HEK293 (cell line): ENCODE measurements at regions not wholly inside any gene's neighbourhood (a gene's known extent, or its start where the extent isn't known, plus 50 kb on each side); places are given as distances from the start of the nearest gene placed in this dataset.

Experiments used
- CTCF ChIA-PET: fragments of 350-600 bp; formaldehyde crosslinking; extraction: SDS; loops from one replicate; lab custom pipeline; 2021; ENCODE audit warnings: antibody characterized with exemption; lab: Yijun Ruan, JAX
- POLR2A ChIA-PET: fragments of 300-600 bp; formaldehyde crosslinking; extraction: SDS; loops from one replicate; lab custom pipeline; 2020; ENCODE audit warnings: antibody characterized with exemption, inconsistent platforms; lab: Yijun Ruan, JAX
- H3K27ac ChIP-seq: fragments of 200-500 bp; sonication (Bioruptor generic); 2 replicates; pipeline ENCODE4 v1.5.1; 2014; ENCODE audit warnings: low read depth, low read length, control low read depth, inconsistent platforms; ENCODE audit errors: extremely low read depth
- H3K36me3 ChIP-seq, 2 experiments: fragments of 200-500 bp in 1 of 2; sonication (Bioruptor generic) in 1 of 2; 1 replicate in 1 of 2; 2 replicates in 1 of 2; pipeline ENCODE4 v1.5.1; 2014 to 2017; ENCODE audit warnings: inconsistent platforms in 2 of 2, low read length in 2 of 2; ENCODE audit not compliant: control insufficient read depth in 2 of 2, insufficient read depth in 1 of 2
- H3K4me1 ChIP-seq: fragments of 200-500 bp; sonication (Bioruptor generic); 2 replicates; pipeline ENCODE4 v1.5.1; 2014; ENCODE audit warnings: mild to moderate bottlenecking, low read length, inconsistent platforms; ENCODE audit not compliant: control insufficient read depth, insufficient read depth
- H3K4me3 ChIP-seq: 2 replicates; pipeline ENCODE4 v1.5.1; 2011; ENCODE audit warnings: low read depth, mild to moderate bottlenecking, control low read depth, low read length, moderate library complexity
- H3K9me3 ChIP-seq: fragments of 200-500 bp; sonication (Bioruptor generic); 2 replicates; pipeline ENCODE4 v1.5.1; 2014; ENCODE audit warnings: low read depth, low read length, inconsistent platforms; ENCODE audit not compliant: control insufficient read depth, insufficient read depth
- EGR2 ChIP-seq: fragments of 450-650 bp; formaldehyde crosslinking; IDR thresholded peaks from 2 replicates; pipeline ENCODE4 v1.5.1; 2016; ENCODE audit warnings: low read depth, missing biosample characterization, missing genetic modification characterization
- KLF7 ChIP-seq: fragments of 450-650 bp; formaldehyde crosslinking; IDR thresholded peaks from 2 replicates; pipeline ENCODE4 v1.5.1; 2016; ENCODE audit warnings: missing biosample characterization, missing genetic modification characterization, borderline replicate concordance
- KLF9 ChIP-seq: fragments of 450-650 bp; formaldehyde crosslinking; IDR thresholded peaks from 2 replicates; pipeline ENCODE4 v1.5.1; 2016; ENCODE audit warnings: missing biosample characterization, missing genetic modification characterization, low read depth
- MYNN ChIP-seq: fragments of 450-650 bp; formaldehyde crosslinking; IDR thresholded peaks from 2 replicates; pipeline ENCODE4 v1.5.1; 2016; ENCODE audit warnings: missing biosample characterization, missing genetic modification characterization, borderline replicate concordance
- MZF1 ChIP-seq: fragments of 450-650 bp; formaldehyde crosslinking; IDR thresholded peaks from 2 replicates; pipeline ENCODE4 v1.5.1; 2017; ENCODE audit warnings: missing biosample characterization, missing genetic modification characterization, borderline replicate concordance
- TCF7L2 ChIP-seq: IDR thresholded peaks from 2 replicates; pipeline ENCODE4 v1.6.1; 2011; ENCODE audit warnings: low read depth, mild to moderate bottlenecking, inconsistent platforms, low read length, moderate library complexity, borderline replicate concordance
- YY1 ChIP-seq: fragments of 450-650 bp; formaldehyde crosslinking; IDR thresholded peaks from 2 replicates; pipeline ENCODE4 v1.5.1; 2018; ENCODE audit warnings: missing biosample characterization, missing genetic modification characterization
- ZBTB17 ChIP-seq: fragments of 450-650 bp; formaldehyde crosslinking; IDR thresholded peaks from 2 replicates; pipeline ENCODE4 v1.5.1; 2016; ENCODE audit warnings: missing biosample characterization, missing genetic modification characterization
- ZIC2 ChIP-seq: fragments of 450-650 bp; formaldehyde crosslinking; IDR thresholded peaks from 2 replicates; pipeline ENCODE4 v1.5.1; 2016; ENCODE audit warnings: missing biosample characterization, missing genetic modification characterization
- ZNF2 ChIP-seq: fragments of 450-650 bp; formaldehyde crosslinking; IDR thresholded peaks from 2 replicates; pipeline ENCODE4 v1.5.1; 2016; ENCODE audit warnings: missing biosample characterization, missing genetic modification characterization
- ZNF24 ChIP-seq: fragments of 450-650 bp; formaldehyde crosslinking; IDR thresholded peaks from 2 replicates; pipeline ENCODE4 v1.5.1; 2016; ENCODE audit warnings: missing biosample characterization, missing genetic modification characterization
- ZNF423 ChIP-seq: fragments of 450-650 bp; formaldehyde crosslinking; IDR thresholded peaks from 2 replicates; pipeline ENCODE4 v1.5.1; 2016; ENCODE audit warnings: missing biosample characterization, missing genetic modification characterization
- ZNF510 ChIP-seq: fragments of 450-650 bp; formaldehyde crosslinking; IDR thresholded peaks from 2 replicates; pipeline ENCODE4 v1.5.1; 2018; ENCODE audit warnings: mild to moderate bottlenecking, missing genetic modification characterization, missing biosample characterization; ENCODE audit not compliant: insufficient replicate concordance
- ZNF558 ChIP-seq: fragments of 450-650 bp; formaldehyde crosslinking; IDR thresholded peaks from 2 replicates; pipeline ENCODE4 v1.5.1; 2016; ENCODE audit warnings: missing biosample characterization, missing genetic modification characterization
- ZNF571 ChIP-seq: fragments of 450-650 bp; formaldehyde crosslinking; IDR thresholded peaks from 2 replicates; pipeline ENCODE4 v1.5.0; 2017; ENCODE audit warnings: missing biosample characterization, missing genetic modification characterization
- ZNF626 ChIP-seq: fragments of 450-650 bp; sonication (Bioruptor Pico); formaldehyde crosslinking; IDR thresholded peaks from 2 replicates; pipeline ENCODE4 v1.5.1; 2018; ENCODE audit warnings: missing biosample characterization, missing genetic modification characterization, inconsistent platforms
- ZNF629 ChIP-seq: fragments of 450-650 bp; formaldehyde crosslinking; IDR thresholded peaks from 2 replicates; pipeline ENCODE4 v1.5.1; 2017; ENCODE audit warnings: missing biosample characterization, missing genetic modification characterization
- TF ChIP-seq, protein P1 (sequence below): fragments of 450-650 bp; formaldehyde crosslinking; IDR thresholded peaks from 2 replicates; pipeline ENCODE4 v1.5.1; 2016; ENCODE audit warnings: missing biosample characterization, missing genetic modification characterization
- TF ChIP-seq, protein P2 (sequence below): fragments of 450-650 bp; formaldehyde crosslinking; conservative IDR thresholded peaks from 2 replicates; pipeline ENCODE4 v1.5.1; 2016; ENCODE audit warnings: low read depth, missing biosample characterization, missing genetic modification characterization

DNA sequence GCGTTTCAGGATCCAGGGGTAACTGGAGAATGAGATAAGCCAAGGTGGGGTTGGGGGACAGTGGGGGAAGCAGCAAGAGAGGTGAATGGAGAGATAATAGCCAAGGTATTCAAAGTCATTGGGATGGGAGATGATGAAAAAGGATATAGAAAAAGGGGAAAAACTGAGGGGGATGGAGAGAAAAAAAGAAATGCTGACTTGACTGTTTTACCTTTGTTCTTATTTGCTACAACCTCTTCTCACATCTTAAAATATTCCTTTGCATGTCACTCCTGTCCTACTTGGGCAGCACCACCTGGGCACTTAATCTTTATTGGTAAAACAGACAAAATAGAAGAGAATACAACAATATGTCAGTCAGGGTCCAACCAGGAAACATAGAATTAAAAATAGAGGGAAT is 56.0 kb upstream of the FNDC3A start:
- no peaks in the 10 kb centered on the region for H3K4me1 ChIP-seq
- H3K9me3 ChIP-seq = no peaks in the 10 kb centered on the region
- ChIA-PET CTCF (no interaction called here), POLR2A (no interaction called here)
- no peak overlapping the region for H3K4me3 ChIP-seq
- no peaks in the 10 kb centered on the region for H3K36me3 ChIP-seq
- no peak overlapping the region for H3K27ac ChIP-seq
- TF ChIP-seq ZBTB17 (tag by site-specific recombination) = no peak
- TF ChIP-seq, all 188 proteins: peak for 0

DNA sequence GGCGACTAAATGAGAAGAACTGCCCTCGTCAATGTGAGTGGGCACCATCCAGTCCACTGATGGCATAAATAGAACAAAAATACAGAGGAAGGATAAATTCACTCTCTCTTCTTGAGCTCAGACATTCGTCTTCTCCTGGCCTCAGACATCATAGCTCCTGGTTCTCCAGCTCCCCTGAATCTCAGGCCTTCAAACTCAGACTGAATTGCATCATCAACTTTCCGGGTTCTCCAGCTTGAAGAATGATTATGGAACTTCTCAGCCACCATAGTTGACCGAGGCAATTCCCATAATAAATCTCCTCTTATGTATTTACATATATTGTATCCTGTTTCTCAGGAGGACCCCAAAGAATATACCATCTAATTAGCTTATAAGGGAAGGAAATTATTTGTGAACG is 55.0 kb upstream of the FNDC3A start:
- CTCF ChIA-PET = no interaction called here
- no peaks in the 10 kb centered on the region for H3K9me3 ChIP-seq
- no peak overlapping the region for H3K4me3 ChIP-seq
- POLR2A ChIA-PET = no interaction called here
- H3K36me3 ChIP-seq = no peaks in the 10 kb centered on the region
- H3K27ac ChIP-seq = no peak overlapping the region
- no peaks in the 10 kb centered on the region for H3K4me1 ChIP-seq
- TF ChIP-seq ZIC2 (tag by site-specific recombination) = no peak
- TF ChIP-seq YY1 (tag by site-specific recombination) = no peak
- TF ChIP-seq, protein P1, sequence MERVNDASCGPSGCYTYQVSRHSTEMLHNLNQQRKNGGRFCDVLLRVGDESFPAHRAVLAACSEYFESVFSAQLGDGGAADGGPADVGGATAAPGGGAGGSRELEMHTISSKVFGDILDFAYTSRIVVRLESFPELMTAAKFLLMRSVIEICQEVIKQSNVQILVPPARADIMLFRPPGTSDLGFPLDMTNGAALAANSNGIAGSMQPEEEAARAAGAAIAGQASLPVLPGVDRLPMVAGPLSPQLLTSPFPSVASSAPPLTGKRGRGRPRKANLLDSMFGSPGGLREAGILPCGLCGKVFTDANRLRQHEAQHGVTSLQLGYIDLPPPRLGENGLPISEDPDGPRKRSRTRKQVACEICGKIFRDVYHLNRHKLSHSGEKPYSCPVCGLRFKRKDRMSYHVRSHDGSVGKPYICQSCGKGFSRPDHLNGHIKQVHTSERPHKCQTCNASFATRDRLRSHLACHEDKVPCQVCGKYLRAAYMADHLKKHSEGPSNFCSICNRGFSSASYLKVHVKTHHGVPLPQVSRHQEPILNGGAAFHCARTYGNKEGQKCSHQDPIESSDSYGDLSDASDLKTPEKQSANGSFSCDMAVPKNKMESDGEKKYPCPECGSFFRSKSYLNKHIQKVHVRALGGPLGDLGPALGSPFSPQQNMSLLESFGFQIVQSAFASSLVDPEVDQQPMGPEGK (tag by site-specific recombination) = no peak
- no peak for TF ChIP-seq ZNF626 (tag by site-specific recombination)
- no peak for TF ChIP-seq ZNF510
- TF ChIP-seq EGR2 (tag by site-specific recombination) = no peak
- TF ChIP-seq TCF7L2 = no peak
- no peak for TF ChIP-seq MYNN
- no peak for TF ChIP-seq KLF7
- TF ChIP-seq, protein P2, sequence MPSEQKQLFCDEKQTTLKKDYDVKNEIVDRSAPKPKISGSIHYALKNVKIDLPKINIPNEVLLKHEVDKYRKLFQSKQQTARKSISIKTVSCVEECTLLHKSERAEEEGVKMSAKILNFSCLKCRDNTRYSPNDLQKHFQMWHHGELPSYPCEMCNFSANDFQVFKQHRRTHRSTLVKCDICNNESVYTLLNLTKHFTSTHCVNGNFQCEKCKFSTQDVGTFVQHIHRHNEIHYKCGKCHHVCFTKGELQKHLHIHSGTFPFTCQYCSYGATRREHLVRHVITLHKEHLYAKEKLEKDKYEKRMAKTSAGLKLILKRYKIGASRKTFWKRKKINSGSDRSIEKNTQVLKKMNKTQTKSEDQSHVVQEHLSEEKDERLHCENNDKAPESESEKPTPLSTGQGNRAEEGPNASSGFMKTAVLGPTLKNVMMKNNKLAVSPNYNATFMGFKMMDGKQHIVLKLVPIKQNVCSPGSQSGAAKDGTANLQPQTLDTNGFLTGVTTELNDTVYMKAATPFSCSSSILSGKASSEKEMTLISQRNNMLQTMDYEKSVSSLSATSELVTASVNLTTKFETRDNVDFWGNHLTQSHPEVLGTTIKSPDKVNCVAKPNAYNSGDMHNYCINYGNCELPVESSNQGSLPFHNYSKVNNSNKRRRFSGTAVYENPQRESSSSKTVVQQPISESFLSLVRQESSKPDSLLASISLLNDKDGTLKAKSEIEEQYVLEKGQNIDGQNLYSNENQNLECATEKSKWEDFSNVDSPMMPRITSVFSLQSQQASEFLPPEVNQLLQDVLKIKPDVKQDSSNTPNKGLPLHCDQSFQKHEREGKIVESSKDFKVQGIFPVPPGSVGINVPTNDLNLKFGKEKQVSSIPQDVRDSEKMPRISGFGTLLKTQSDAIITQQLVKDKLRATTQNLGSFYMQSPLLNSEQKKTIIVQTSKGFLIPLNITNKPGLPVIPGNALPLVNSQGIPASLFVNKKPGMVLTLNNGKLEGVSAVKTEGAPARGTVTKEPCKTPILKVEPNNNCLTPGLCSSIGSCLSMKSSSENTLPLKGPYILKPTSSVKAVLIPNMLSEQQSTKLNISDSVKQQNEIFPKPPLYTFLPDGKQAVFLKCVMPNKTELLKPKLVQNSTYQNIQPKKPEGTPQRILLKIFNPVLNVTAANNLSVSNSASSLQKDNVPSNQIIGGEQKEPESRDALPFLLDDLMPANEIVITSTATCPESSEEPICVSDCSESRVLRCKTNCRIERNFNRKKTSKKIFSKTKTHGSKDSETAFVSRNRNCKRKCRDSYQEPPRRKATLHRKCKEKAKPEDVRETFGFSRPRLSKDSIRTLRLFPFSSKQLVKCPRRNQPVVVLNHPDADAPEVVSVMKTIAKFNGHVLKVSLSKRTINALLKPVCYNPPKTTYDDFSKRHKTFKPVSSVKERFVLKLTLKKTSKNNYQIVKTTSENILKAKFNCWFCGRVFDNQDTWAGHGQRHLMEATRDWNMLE = no peak
- TF ChIP-seq ZNF2 (tag by site-specific recombination) = no peak
- TF ChIP-seq KLF9 = no peak
- no peak for TF ChIP-seq MZF1
- no peak for TF ChIP-seq ZNF423 (tag by site-specific recombination)
- no peak for TF ChIP-seq ZNF571 (tag by site-specific recombination)
- no peak for TF ChIP-seq ZNF558 (tag by site-specific recombination)
- no peak for TF ChIP-seq ZNF629 (tag by site-specific recombination)
- TF ChIP-seq ZNF24 (tag by site-specific recombination) = no peak
